PC-3 (cell line): ENCODE measurements at regions not wholly inside any gene's neighbourhood (a gene's known extent, or its start where the extent isn't known, plus 50 kb on each side); places are given as distances from the start of the nearest gene placed in this dataset.

Experiments
- ATAC-seq: fragments of 200-7000 bp; cut with Tn5 transposase; 2 replicates; pipeline ENCODE4 v1.9.1; 2020; ENCODE audit warnings: mild to moderate bottlenecking, moderate library complexity
- BruUV-seq: library from RNA; stranded (reverse); fragments of 400-500 nt; replicated peaks from 2 replicates; lab custom pipeline; 2021; lab: Mats Ljungman, UMichigan
- CTCF ChIA-PET: fragments of 300-600 bp; sonication (Branson Sonifier 250); formaldehyde crosslinking; loops from one replicate; lab custom pipeline; 2022; ENCODE audit warnings: antibody characterized with exemption; lab: Charles Lee
- POLR2A ChIA-PET: fragments of 300-600 bp; sonication (Branson Sonifier 250); formaldehyde crosslinking; loops from one replicate; lab custom pipeline; 2022; ENCODE audit warnings: antibody characterized with exemption; ENCODE audit not compliant: unreplicated experiment; lab: Charles Lee
- DNase-seq: peaks from one replicate; pipeline ENCODE4 v3.0.0-alpha.2; 2015
- H2AFZ ChIP-seq: fragments of 300-600 bp; sonication (generic); 2 replicates; pipeline ENCODE4 v1.6.0; 2016; ENCODE audit warnings: antibody characterized with exemption, low read length
- H3F3A ChIP-seq: fragments of 300-600 bp; sonication (generic); one replicate; pipeline ENCODE4 v1.6.0; 2017; ENCODE audit warnings: antibody characterized with exemption, low read length, control low read depth, mild to moderate bottlenecking; ENCODE audit not compliant: unreplicated experiment
- H3K27ac ChIP-seq: fragments of 300-600 bp; sonication (generic); 2 replicates; pipeline ENCODE4 v1.5.1; 2016; ENCODE audit warnings: mild to moderate bottlenecking, low read length
- H3K27me3 ChIP-seq: fragments of 300-600 bp; sonication (generic); 2 replicates; pipeline ENCODE4 v1.6.1; 2016; ENCODE audit warnings: low read length, mixed read lengths
- H3K36me3 ChIP-seq: fragments of 300-600 bp; sonication (generic); 2 replicates; pipeline ENCODE4 v1.6.1; 2016; ENCODE audit warnings: low read depth, mixed run types, low read length, mixed read lengths
- H3K4me1 ChIP-seq: fragments of 300-600 bp; sonication (generic); 2 replicates; pipeline ENCODE4 v1.5.1; 2016; ENCODE audit warnings: low read length; ENCODE audit not compliant: insufficient read depth
- H3K4me2 ChIP-seq: fragments of 300-600 bp; sonication (generic); 2 replicates; pipeline ENCODE4 v1.6.0; 2016; ENCODE audit warnings: low read length
- H3K4me3 ChIP-seq: fragments of 300-600 bp; sonication (generic); 2 replicates; pipeline ENCODE4 v1.5.1; 2016; ENCODE audit warnings: mild to moderate bottlenecking, low read length, mixed read lengths
- H3K79me2 ChIP-seq: fragments of 300-600 bp; sonication (generic); 2 replicates; pipeline ENCODE4 v1.6.1; 2017; ENCODE audit warnings: low read length, mixed read lengths
- H3K9ac ChIP-seq: fragments of 300-600 bp; sonication (generic); 2 replicates; pipeline ENCODE4 v1.6.0; 2016; ENCODE audit warnings: mild to moderate bottlenecking, low read length
- H3K9me2 ChIP-seq: fragments of 300-600 bp; sonication (generic); replicated peaks from 2 replicates; pipeline ENCODE4 v1.6.1; 2016; ENCODE audit warnings: mixed run types, low read length, mixed read lengths
- H3K9me3 ChIP-seq: fragments of 300-600 bp; sonication (generic); 2 replicates; pipeline ENCODE4 v1.6.1; 2016; ENCODE audit warnings: low read length, mixed read lengths
- H4K20me1 ChIP-seq: fragments of 300-600 bp; sonication (generic); 2 replicates; pipeline ENCODE4 v1.6.1; 2016; ENCODE audit warnings: low read length, mixed read lengths
- CTCF ChIP-seq: fragments of 300-600 bp; sonication (generic); conservative IDR thresholded peaks from 2 replicates; pipeline ENCODE4 v1.5.1; 2017; ENCODE audit warnings: antibody characterized with exemption, low read depth, mild to moderate bottlenecking, low read length
- EZH2 ChIP-seq: fragments of 300-600 bp; sonication (generic); IDR thresholded peaks from one replicate; pipeline ENCODE4 v1.6.1; 2017; ENCODE audit warnings: antibody characterized with exemption, mild to moderate bottlenecking, low read length; ENCODE audit not compliant: unreplicated experiment
- EZH2phosphoT487 ChIP-seq: fragments of 300-600 bp; sonication (generic); IDR thresholded peaks from 2 replicates; pipeline ENCODE4 v1.6.1; 2018; ENCODE audit warnings: mild to moderate bottlenecking, antibody characterized with exemption, low read length, borderline replicate concordance
- intact Hi-C: fragments of 100-400 bp; cut with micrococcal nuclease; formaldehyde crosslinking; loops from 2 replicates; pipeline ENCODE4 v1.9.0; 2023

- BruUV-seq, result no TSS peak
- Histone ChIP-seq H3K9me2 (no peaks in the 10 kb centered on the region), H3K27ac (no peak overlapping the region), H4K20me1 (no peaks in the 10 kb centered on the region), H3K4me3 (no peak overlapping the region), H3F3A (no peaks in the 10 kb centered on the region), H3K4me1 (no peaks in the 10 kb centered on the region), H3K9me3 (no peaks in the 10 kb centered on the region), H3K36me3 (no peaks in the 10 kb centered on the region), H3K79me2 (no peaks in the 10 kb centered on the region), H2AFZ (no peak overlapping the region), H3K27me3 (no peaks in the 10 kb centered on the region), H3K4me2 (no peak overlapping the region), H3K9ac (no peak overlapping the region)
- POLR2A ChIA-PET, result no interaction called here
- TF ChIP-seq EZH2phosphoT487, result no peak
- TF ChIP-seq EZH2, result no peak
- no peak for TF ChIP-seq CTCF
- DNase-seq (no peak), ATAC-seq (no peak)
- intact Hi-C loops, result no loop called here
- CTCF ChIA-PET, result no interaction called here
Measured at GRCh38 chr6:164011321-164011720, 596.8 kb downstream of the QKI start.

GRCh38 chr6:164010441-164011103, 596.1 kb downstream of the QKI start:
- BruUV-seq, result no TSS peak
- H3K9ac ChIP-seq, result no peak overlapping the region
- ChIA-PET CTCF (no interaction called here), POLR2A (no interaction called here)
- no peaks in the 10 kb centered on the region for H3K27me3 ChIP-seq
- H3K9me3 ChIP-seq, result no peaks in the 10 kb centered on the region
- no peaks in the 10 kb centered on the region for H3K9me2 ChIP-seq
- no peaks in the 10 kb centered on the region for H3K36me3 ChIP-seq
- no peak overlapping the region for H3K4me2 ChIP-seq
- H2AFZ ChIP-seq, result no peak overlapping the region
- no peaks in the 10 kb centered on the region for H4K20me1 ChIP-seq
- ATAC-seq (no peak), DNase-seq (no peak)
- H3K4me3 ChIP-seq, result no peak overlapping the region
- H3K79me2 ChIP-seq, result no peaks in the 10 kb centered on the region
- no peaks in the 10 kb centered on the region for H3F3A ChIP-seq
- H3K4me1 ChIP-seq, result no peaks in the 10 kb centered on the region
- no peak overlapping the region for H3K27ac ChIP-seq
- intact Hi-C loops, result no loop called here
- no peak for TF ChIP-seq CTCF
- TF ChIP-seq EZH2phosphoT487, result no peak
- no peak for TF ChIP-seq EZH2

GRCh38 chr6:164008902-164009301, 594.4 kb downstream of the QKI start:
- no TSS peak for BruUV-seq
- no peak overlapping the region for H3K4me3 ChIP-seq
- DNase-seq (no peak), ATAC-seq (no peak)
- no peaks in the 10 kb centered on the region for H3K9me2 ChIP-seq
- TF ChIP-seq EZH2phosphoT487 (no peak), CTCF (no peak), EZH2 (no peak)
- CTCF ChIA-PET, result no interaction called here
- no peaks in the 10 kb centered on the region for H4K20me1 ChIP-seq
- intact Hi-C loops, result no loop called here
- no peak overlapping the region for H3K27ac ChIP-seq
- H3K27me3 ChIP-seq, result no peaks in the 10 kb centered on the region
- H3K9me3 ChIP-seq, result no peaks in the 10 kb centered on the region
- POLR2A ChIA-PET, result no interaction called here
- H2AFZ ChIP-seq, result no peak overlapping the region
- no peaks in the 10 kb centered on the region for H3K36me3 ChIP-seq
- no peak overlapping the region for H3K9ac ChIP-seq
- H3K79me2 ChIP-seq, result no peaks in the 10 kb centered on the region
- H3F3A ChIP-seq, result no peaks in the 10 kb centered on the region
- no peak overlapping the region for H3K4me2 ChIP-seq
- H3K4me1 ChIP-seq, result no peaks in the 10 kb centered on the region
